Heart left ventricle (tissue), 13 donors: ENCODE measurements at regions not wholly inside any gene's neighbourhood (a gene's known extent, or its start where the extent isn't known, plus 50 kb on each side); places are given as distances from the start of the nearest gene placed in this dataset.

Experiments used
- POLR2A ChIP-seq, 2 donors: fragments of 450-650 bp; IDR thresholded peaks; one replicate each; pipeline ENCODE4 v1.6.1; 2017; ENCODE audit warnings: antibody characterized with exemption in 2 of 2, mild to moderate bottlenecking in 2 of 2, moderate library complexity in 2 of 2
- TF ChIP-seq, protein P1 (sequence below), 12 donors: fragments of 200-600 bp; sonication (generic) in 4 of 12; IDR thresholded peaks; one replicate each; pipeline versions ENCODE4 v1.5.0 to v1.8.0; 2018 to 2022; ENCODE audit warnings: antibody characterized with exemption in 12 of 12, mild to moderate bottlenecking in 5 of 12
- donor health status: ischemic (EF 13 %, LVEDD 7.1; RV severe dilation, severe dysfunction).
- donor health status: DM: no; HTN: yes; CAD: no.
- donor health status: DM: no; HTN: no; CAD: no.
- donor health status: ischemic (EF 25% LVEDD 6.9; RV normal size, moderate dysfunction).
- donor health status: ischemic (EF 25% LVEDD 5.7; RV mildly dilated, moderate dysfunction).
- donor health status: ischemic (EF 35%, LVEDD 5.7; RV mildly dilated, moderate dysfunction).
- donor health status: nonischemic (EF 11% LVEDD 7.7; RV severe dilation, severe dysfunction).
- donor health status: DM: yes; HTN: yes; CAD: no.
- donor health status: PGD.
- donor health status: ischemic (EF 29% LVEDD 5.4; RV normal size, mild dysfunction).
- donor health status: nonischemic (EF 23%, LVEDD 6.1; RV moderate dilation, normal function).

DNA sequence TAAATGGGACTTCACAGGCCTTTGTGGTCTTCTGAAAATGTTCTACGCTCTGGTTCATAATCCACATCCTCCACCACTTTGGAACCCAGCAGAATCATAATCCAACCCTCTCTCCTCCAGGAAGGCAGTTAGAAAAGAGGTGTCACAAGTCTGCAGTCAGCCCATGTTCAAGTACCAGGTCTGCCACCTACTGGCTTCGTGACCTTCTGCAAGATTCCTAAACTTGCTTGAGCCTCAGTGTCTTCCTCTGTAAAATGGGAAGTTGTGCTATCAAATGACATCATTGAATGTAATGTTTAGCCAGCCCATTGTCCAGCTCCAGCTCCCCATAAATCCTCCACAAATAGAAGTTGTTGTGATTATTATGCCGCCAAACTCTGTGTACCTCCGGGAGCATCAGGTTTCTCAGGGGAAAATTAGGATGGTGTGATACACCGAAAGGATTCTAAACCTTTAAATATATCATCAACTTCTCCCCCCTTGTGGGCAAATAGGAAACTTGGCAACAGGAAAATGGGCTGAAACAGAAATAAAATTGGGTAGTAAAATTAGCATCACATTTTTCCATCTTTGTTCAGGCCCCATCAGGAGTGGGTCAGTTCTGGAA lies 109.7 kb downstream of the NUFIP1 start:
- TF ChIP-seq, protein P1, sequence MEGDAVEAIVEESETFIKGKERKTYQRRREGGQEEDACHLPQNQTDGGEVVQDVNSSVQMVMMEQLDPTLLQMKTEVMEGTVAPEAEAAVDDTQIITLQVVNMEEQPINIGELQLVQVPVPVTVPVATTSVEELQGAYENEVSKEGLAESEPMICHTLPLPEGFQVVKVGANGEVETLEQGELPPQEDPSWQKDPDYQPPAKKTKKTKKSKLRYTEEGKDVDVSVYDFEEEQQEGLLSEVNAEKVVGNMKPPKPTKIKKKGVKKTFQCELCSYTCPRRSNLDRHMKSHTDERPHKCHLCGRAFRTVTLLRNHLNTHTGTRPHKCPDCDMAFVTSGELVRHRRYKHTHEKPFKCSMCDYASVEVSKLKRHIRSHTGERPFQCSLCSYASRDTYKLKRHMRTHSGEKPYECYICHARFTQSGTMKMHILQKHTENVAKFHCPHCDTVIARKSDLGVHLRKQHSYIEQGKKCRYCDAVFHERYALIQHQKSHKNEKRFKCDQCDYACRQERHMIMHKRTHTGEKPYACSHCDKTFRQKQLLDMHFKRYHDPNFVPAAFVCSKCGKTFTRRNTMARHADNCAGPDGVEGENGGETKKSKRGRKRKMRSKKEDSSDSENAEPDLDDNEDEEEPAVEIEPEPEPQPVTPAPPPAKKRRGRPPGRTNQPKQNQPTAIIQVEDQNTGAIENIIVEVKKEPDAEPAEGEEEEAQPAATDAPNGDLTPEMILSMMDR (IDR thresholded peaks at IDR 0.05) = peak in 11 of 12 donors; percentile 16 to 52 (median 35)
- TF ChIP-seq POLR2A (IDR thresholded peaks at IDR 0.05) = no peak
